ENCODE measurements at regions not wholly inside any gene's neighbourhood (a gene's known extent, or its start where the extent isn't known, plus 50 kb on each side); places are given as distances from the start of the nearest gene placed in this dataset.
"Not testable (repeated sequence)": the region's sequence is repeated elsewhere in the genome, so short reads cannot be mapped to it uniquely, and the experiment has no call there.

GRCh38 chr15:96491700-96492644 is 161.5 kb downstream of the NR2F2 start:
- H3K36me3 Mint-ChIP-seq (ENCODE audit: low read depth); ATAC-seq; H3K4me3 Mint-ChIP-seq; H3K27me3 Mint-ChIP-seq; H3K9me3 ChIP-seq (ENCODE audit: control insufficient read depth, low read length, poor library complexity, severe bottlenecking); DNase-seq; H3K4me1 Mint-ChIP-seq; H3K27ac Mint-ChIP-seq: not testable (repeated sequence)

GRCh38 chr15:96494505-96494904 is 164.0 kb downstream of the NR2F2 start:
- H3K4me3 Mint-ChIP-seq: no peak overlapping the region
- no peaks in the 10 kb centered on the region for H3K36me3 Mint-ChIP-seq (ENCODE audit: low read depth)
- ATAC-seq (no peak), DNase-seq (no peak)
- no peaks in the 10 kb centered on the region for H3K4me1 Mint-ChIP-seq
- H3K27me3 Mint-ChIP-seq: no peaks in the 10 kb centered on the region
- H3K27ac Mint-ChIP-seq: no peak overlapping the region
- H3K9me3 ChIP-seq (ENCODE audit: control insufficient read depth, low read length, poor library complexity, severe bottlenecking): no peaks in the 10 kb centered on the region

- Mint-ChIP-seq H3K27ac (no peak overlapping the region), H3K4me3 (no peak overlapping the region), H3K36me3 (ENCODE audit: low read depth) (no peaks in the 10 kb centered on the region), H3K4me1 (no peaks in the 10 kb centered on the region), H3K27me3 (no peaks in the 10 kb centered on the region)
- no peak for DNase-seq
- no peak for ATAC-seq
- no peaks in the 10 kb centered on the region for H3K9me3 ChIP-seq (ENCODE audit: control insufficient read depth, low read length, poor library complexity, severe bottlenecking)
Measured at GRCh38 chr15:96495386-96495785, 164.9 kb downstream of the NR2F2 start.

- Mint-ChIP-seq H3K4me1 (no peaks in the 10 kb centered on the region), H3K4me3 (no peak overlapping the region), H3K36me3 (ENCODE audit: low read depth) (no peaks in the 10 kb centered on the region), H3K27ac (no peak overlapping the region), H3K27me3 (no peaks in the 10 kb centered on the region)
- ATAC-seq: no peak
- no peaks in the 10 kb centered on the region for H3K9me3 ChIP-seq (ENCODE audit: control insufficient read depth, low read length, poor library complexity, severe bottlenecking)
- no peak for DNase-seq
Measured at GRCh38 chr15:96497951-96498350, 167.5 kb downstream of the NR2F2 start.

- DNase-seq: no peak
- Mint-ChIP-seq H3K4me1 (no peaks in the 10 kb centered on the region), H3K4me3 (no peak overlapping the region), H3K36me3 (ENCODE audit: low read depth) (no peaks in the 10 kb centered on the region), H3K27me3 (no peaks in the 10 kb centered on the region), H3K27ac (no peak overlapping the region)
- no peak for ATAC-seq
- no peaks in the 10 kb centered on the region for H3K9me3 ChIP-seq (ENCODE audit: control insufficient read depth, low read length, poor library complexity, severe bottlenecking)
Measured at GRCh38 chr15:96500508-96500907, 170.0 kb downstream of the NR2F2 start.

- no peaks in the 10 kb centered on the region for H3K9me3 ChIP-seq (ENCODE audit: control insufficient read depth, low read length, poor library complexity, severe bottlenecking)
- no peak overlapping the region for H3K4me3 Mint-ChIP-seq
- ATAC-seq (no peak), DNase-seq (no peak)
- H3K4me1 Mint-ChIP-seq: no peaks in the 10 kb centered on the region
- H3K27ac Mint-ChIP-seq: no peak overlapping the region
- no peaks in the 10 kb centered on the region for H3K27me3 Mint-ChIP-seq
- H3K36me3 Mint-ChIP-seq (ENCODE audit: low read depth): no peaks in the 10 kb centered on the region
Measured at GRCh38 chr15:96501362-96501761, 170.9 kb downstream of the NR2F2 start.

- Mint-ChIP-seq H3K27ac (no peak overlapping the region), H3K4me1 (no peaks in the 10 kb centered on the region), H3K4me3 (no peak overlapping the region), H3K36me3 (ENCODE audit: low read depth) (no peaks in the 10 kb centered on the region), H3K27me3 (no peaks in the 10 kb centered on the region)
- no peaks in the 10 kb centered on the region for H3K9me3 ChIP-seq (ENCODE audit: control insufficient read depth, low read length, poor library complexity, severe bottlenecking)
- DNase-seq (no peak), ATAC-seq (no peak)
Measured at GRCh38 chr15:96502196-96502595, 171.7 kb downstream of the NR2F2 start.

- Mint-ChIP-seq H3K36me3 (ENCODE audit: low read depth) (no peaks in the 10 kb centered on the region), H3K4me3 (no peak overlapping the region), H3K27me3 (no peaks in the 10 kb centered on the region), H3K27ac (no peak overlapping the region), H3K4me1 (no peaks in the 10 kb centered on the region)
- no peaks in the 10 kb centered on the region for H3K9me3 ChIP-seq (ENCODE audit: control insufficient read depth, low read length, poor library complexity, severe bottlenecking)
- ATAC-seq (no peak), DNase-seq (no peak)
Measured at GRCh38 chr15:96503276-96503675, 172.8 kb downstream of the NR2F2 start.

- Mint-ChIP-seq H3K27me3 (no peaks in the 10 kb centered on the region), H3K4me1 (no peaks in the 10 kb centered on the region), H3K4me3 (no peak overlapping the region), H3K27ac (no peak overlapping the region), H3K36me3 (ENCODE audit: low read depth) (no peaks in the 10 kb centered on the region)
- no peak for DNase-seq
- H3K9me3 ChIP-seq (ENCODE audit: control insufficient read depth, low read length, poor library complexity, severe bottlenecking): no peaks in the 10 kb centered on the region
- ATAC-seq: no peak
Measured at GRCh38 chr15:96504371-96504770, 173.9 kb downstream of the NR2F2 start.

- no peaks in the 10 kb centered on the region for H3K4me1 Mint-ChIP-seq
- no peak for DNase-seq
- no peaks in the 10 kb centered on the region for H3K36me3 Mint-ChIP-seq (ENCODE audit: low read depth)
- H3K9me3 ChIP-seq (ENCODE audit: control insufficient read depth, low read length, poor library complexity, severe bottlenecking): no peaks in the 10 kb centered on the region
- no peak overlapping the region for H3K27ac Mint-ChIP-seq
- ATAC-seq: no peak
- no peaks in the 10 kb centered on the region for H3K27me3 Mint-ChIP-seq
- H3K4me3 Mint-ChIP-seq: no peak overlapping the region
Measured at GRCh38 chr15:96505014-96505413, 174.5 kb downstream of the NR2F2 start.

GRCh38 chr15:96514607-96515285 is 184.2 kb downstream of the NR2F2 start:
- H3K4me1 Mint-ChIP-seq: no peaks in the 10 kb centered on the region
- H3K27me3 Mint-ChIP-seq: no peaks in the 10 kb centered on the region
- no peak for ATAC-seq
- no peak for DNase-seq
- H3K9me3 ChIP-seq (ENCODE audit: control insufficient read depth, low read length, poor library complexity, severe bottlenecking): peaks cover 4% of the 10 kb centered on the region
- no peaks in the 10 kb centered on the region for H3K36me3 Mint-ChIP-seq (ENCODE audit: low read depth)
- no peak overlapping the region for H3K27ac Mint-ChIP-seq
- no peak overlapping the region for H3K4me3 Mint-ChIP-seq

- DNase-seq (no peak), ATAC-seq (no peak)
- H3K4me3 Mint-ChIP-seq: no peak overlapping the region
- H3K27me3 Mint-ChIP-seq: no peaks in the 10 kb centered on the region
- no peaks in the 10 kb centered on the region for H3K4me1 Mint-ChIP-seq
- no peaks in the 10 kb centered on the region for H3K36me3 Mint-ChIP-seq (ENCODE audit: low read depth)
- H3K9me3 ChIP-seq (ENCODE audit: control insufficient read depth, low read length, poor library complexity, severe bottlenecking): peaks cover 4% of the 10 kb centered on the region
- no peak overlapping the region for H3K27ac Mint-ChIP-seq
Measured at GRCh38 chr15:96515371-96515770, 184.9 kb downstream of the NR2F2 start.

- Mint-ChIP-seq H3K36me3 (ENCODE audit: low read depth) (no peaks in the 10 kb centered on the region), H3K27ac (no peak overlapping the region), H3K4me1 (no peaks in the 10 kb centered on the region), H3K4me3 (no peak overlapping the region), H3K27me3 (no peaks in the 10 kb centered on the region)
- ATAC-seq (no peak), DNase-seq (no peak)
- H3K9me3 ChIP-seq (ENCODE audit: control insufficient read depth, low read length, poor library complexity, severe bottlenecking): peaks cover 2% of the 10 kb centered on the region
Measured at GRCh38 chr15:96521386-96521785, 190.9 kb downstream of the NR2F2 start.
